Kidney (tissue), 13 donors: ENCODE measurements at regions not wholly inside any gene's neighbourhood (a gene's known extent, or its start where the extent isn't known, plus 50 kb on each side); places are given as distances from the start of the nearest gene placed in this dataset.

Experiments
- DNase-seq, 5 donors: peaks; one replicate each; pipeline ENCODE4 v3.0.0-alpha.2; 2013 to 2020
- FAIRE-seq: peaks from 2 replicates; lab custom pipeline; 2012; peaks lifted over from hg19 to GRCh38; lab: Jason Lieb, UNC
- H3K27ac ChIP-seq, 2 donors: one replicate each; pipeline ENCODE4 v1.7.0; 2013; ENCODE audit warnings: low read depth in 2 of 2, low read length in 2 of 2, inconsistent platforms in 1 of 2
- H3K27me3 ChIP-seq: one replicate; pipeline ENCODE4 v1.7.1; 2013; ENCODE audit warnings: low read length, inconsistent platforms; ENCODE audit not compliant: control insufficient read depth, insufficient read depth
- H3K36me3 ChIP-seq, 3 donors: one replicate each; pipeline versions ENCODE4 v1.7.0 to v1.7.1; 2013; ENCODE audit warnings: low read length in 3 of 3, control low read depth in 1 of 3, inconsistent platforms in 1 of 3; ENCODE audit not compliant: insufficient read depth in 3 of 3, control insufficient read depth in 2 of 3
- H3K4me1 ChIP-seq, 3 donors: one replicate each; pipeline versions ENCODE4 v1.7.0 to v1.7.1; 2013; ENCODE audit warnings: low read length in 3 of 3, inconsistent platforms in 1 of 3, low read depth in 1 of 3; ENCODE audit not compliant: control insufficient read depth in 2 of 3, insufficient read depth in 2 of 3
- H3K4me3 ChIP-seq, 3 donors: one replicate each; pipeline versions ENCODE4 v1.7.0 to v1.8.1; 2013; ENCODE audit warnings: low read length in 3 of 3, control low read depth in 1 of 3, inconsistent platforms in 1 of 3
- H3K9ac ChIP-seq, 3 donors: one replicate each; pipeline versions ENCODE4 v1.7.0 to v1.7.1; 2013; ENCODE audit warnings: low read length in 3 of 3, control low read depth in 1 of 3, inconsistent platforms in 1 of 3
- H3K9me3 ChIP-seq, 3 donors: one replicate each; pipeline versions ENCODE4 v1.7.0 to v1.7.1; 2013; ENCODE audit warnings: low read length in 3 of 3, control low read depth in 1 of 3, inconsistent platforms in 1 of 3; ENCODE audit not compliant: control insufficient read depth in 2 of 3, insufficient read depth in 1 of 3
- intact Hi-C: fragments of 100-400 bp; cut with DNase I; formaldehyde crosslinking; loops from one replicate; pipeline ENCODE4 v1.11.1; 2022
- TF ChIP-seq, protein P1 (sequence below): IDR thresholded peaks from 3 replicates; pipeline ENCODE4 v1.5.1; 2012; ENCODE audit warnings: mild to moderate bottlenecking, moderate library complexity, borderline replicate concordance; ENCODE audit not compliant: insufficient read depth; ENCODE audit errors: extremely low read depth
- donor health status: control.
- donor health status: control.
- donor health status: control.
- donor health status: control.
- donor health status: control.
- donor health status: DM: yes; HTN: yes; CAD: no.
- donor health status: Normal renal cell carcinoma (clear cell type).

DNA sequence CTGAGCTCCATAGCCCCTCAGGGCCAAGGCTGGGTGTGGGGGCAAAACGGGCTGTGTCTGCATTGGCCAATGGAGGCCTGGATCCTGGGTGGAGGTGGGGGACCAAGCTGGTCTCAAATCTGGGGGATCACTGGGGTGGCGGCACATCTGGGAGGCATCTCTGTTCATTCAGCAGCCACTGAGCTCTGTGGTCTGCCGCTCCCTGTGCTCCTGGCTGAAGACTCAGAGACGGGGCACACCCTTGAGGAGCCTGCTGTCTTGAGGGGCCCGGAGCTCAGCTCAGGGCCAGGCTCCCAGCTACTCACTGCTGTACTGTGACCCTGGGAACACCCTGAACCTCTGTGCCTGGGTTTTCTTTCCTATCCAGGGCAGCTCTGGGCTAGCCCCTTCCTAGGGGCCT, 90.3 kb upstream of the WNT4 start:
- no peak overlapping the region for H3K4me3 ChIP-seq
- TF ChIP-seq, protein P1, sequence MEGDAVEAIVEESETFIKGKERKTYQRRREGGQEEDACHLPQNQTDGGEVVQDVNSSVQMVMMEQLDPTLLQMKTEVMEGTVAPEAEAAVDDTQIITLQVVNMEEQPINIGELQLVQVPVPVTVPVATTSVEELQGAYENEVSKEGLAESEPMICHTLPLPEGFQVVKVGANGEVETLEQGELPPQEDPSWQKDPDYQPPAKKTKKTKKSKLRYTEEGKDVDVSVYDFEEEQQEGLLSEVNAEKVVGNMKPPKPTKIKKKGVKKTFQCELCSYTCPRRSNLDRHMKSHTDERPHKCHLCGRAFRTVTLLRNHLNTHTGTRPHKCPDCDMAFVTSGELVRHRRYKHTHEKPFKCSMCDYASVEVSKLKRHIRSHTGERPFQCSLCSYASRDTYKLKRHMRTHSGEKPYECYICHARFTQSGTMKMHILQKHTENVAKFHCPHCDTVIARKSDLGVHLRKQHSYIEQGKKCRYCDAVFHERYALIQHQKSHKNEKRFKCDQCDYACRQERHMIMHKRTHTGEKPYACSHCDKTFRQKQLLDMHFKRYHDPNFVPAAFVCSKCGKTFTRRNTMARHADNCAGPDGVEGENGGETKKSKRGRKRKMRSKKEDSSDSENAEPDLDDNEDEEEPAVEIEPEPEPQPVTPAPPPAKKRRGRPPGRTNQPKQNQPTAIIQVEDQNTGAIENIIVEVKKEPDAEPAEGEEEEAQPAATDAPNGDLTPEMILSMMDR: no peak
- no peaks in the 10 kb centered on the region for H3K9me3 ChIP-seq
- intact Hi-C loops: no loop called here
- H3K36me3 ChIP-seq: no peaks in the 10 kb centered on the region
- H3K27me3 ChIP-seq: no peaks in the 10 kb centered on the region
- H3K27ac ChIP-seq: no peak overlapping the region
- no peaks in the 10 kb centered on the region for H3K4me1 ChIP-seq
- DNase-seq (no peak), FAIRE-seq (no peak)
- H3K9ac ChIP-seq: no peak overlapping the region

DNA sequence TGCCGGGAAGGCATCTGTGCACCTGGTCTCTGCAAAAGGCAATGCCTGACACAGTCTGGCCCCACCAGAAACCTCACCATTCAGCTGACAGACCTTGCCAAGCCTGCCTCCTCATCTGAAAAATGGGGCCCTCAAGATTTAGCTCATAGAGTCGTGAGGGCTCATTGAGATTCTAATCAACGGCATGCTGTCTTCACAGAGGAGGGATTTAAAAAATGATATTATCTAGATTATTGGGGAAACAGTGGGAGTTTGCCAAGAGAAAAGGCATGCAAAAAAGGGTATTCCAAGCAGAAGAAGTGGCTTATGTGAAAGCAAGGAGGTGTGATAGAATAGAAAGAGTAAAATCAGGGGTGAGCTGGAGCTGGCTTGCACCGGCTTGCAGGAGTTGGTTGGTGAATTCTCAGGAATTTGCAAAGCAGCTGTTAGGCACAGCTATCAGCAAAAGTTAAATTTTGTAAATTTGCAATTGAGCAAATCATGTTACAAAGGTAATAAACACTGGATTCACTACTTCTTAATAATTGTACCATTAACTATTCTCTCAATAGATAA, 91.7 kb upstream of the WNT4 start:
- DNase-seq (peak in 1 of 5 donors; percentile 57), FAIRE-seq (no peak)
- H3K27ac ChIP-seq: no peak overlapping the region
- intact Hi-C loops: no loop called here
- H3K4me1 ChIP-seq: no peaks in the 10 kb centered on the region
- no peaks in the 10 kb centered on the region for H3K36me3 ChIP-seq
- no peaks in the 10 kb centered on the region for H3K9me3 ChIP-seq
- TF ChIP-seq, protein P1: no peak
- H3K9ac ChIP-seq: no peak overlapping the region
- H3K27me3 ChIP-seq: no peaks in the 10 kb centered on the region
- H3K4me3 ChIP-seq: no peak overlapping the region

DNA sequence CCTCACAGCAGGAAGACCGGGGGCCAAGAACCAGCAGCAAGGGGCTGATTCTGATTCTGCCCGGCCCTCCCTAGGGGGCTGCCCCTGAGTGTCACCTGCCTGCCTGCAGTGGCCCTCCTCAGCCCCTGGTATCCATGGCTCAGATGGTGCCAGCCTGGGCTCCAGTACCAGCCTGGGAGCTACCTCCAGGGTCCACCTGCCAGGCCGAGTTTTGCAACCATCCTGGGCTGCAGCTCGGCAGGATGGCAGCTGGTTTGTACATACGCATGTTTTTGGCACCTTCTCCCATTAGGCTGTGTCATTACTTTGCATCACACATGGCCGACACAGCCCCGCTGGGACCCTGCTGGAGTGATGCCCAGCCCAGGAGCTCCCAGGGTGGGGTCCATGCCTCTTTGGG, 93.3 kb upstream of the WNT4 start:
- H3K4me1 ChIP-seq: no peaks in the 10 kb centered on the region
- no peak overlapping the region for H3K27ac ChIP-seq
- H3K4me3 ChIP-seq: no peak overlapping the region
- no peaks in the 10 kb centered on the region for H3K27me3 ChIP-seq
- intact Hi-C loops: no loop called here
- no peak overlapping the region for H3K9ac ChIP-seq
- H3K36me3 ChIP-seq: no peaks in the 10 kb centered on the region
- H3K9me3 ChIP-seq: no peaks in the 10 kb centered on the region
- DNase-seq (no peak), FAIRE-seq (no peak)
- TF ChIP-seq, protein P1: no peak

DNA sequence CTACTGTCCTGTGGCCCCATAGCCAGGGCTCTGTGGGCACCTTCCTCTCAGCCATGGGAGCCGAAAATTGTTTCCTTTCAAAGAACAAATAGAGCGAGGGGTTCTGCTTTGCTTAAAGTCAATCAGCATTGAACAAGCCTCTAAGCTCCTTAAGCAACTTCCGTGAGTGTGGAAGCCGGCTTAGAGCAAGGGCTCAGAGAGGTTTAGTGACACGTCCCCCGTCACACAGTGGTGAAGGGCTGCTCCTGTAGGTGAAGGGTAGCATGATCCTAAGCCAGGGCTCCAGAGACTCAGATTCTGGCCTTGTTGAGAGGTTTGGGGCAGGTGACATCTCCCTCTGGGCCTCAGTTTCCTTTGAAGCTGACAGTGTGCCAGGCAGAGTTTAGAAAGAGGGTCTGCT, 94.0 kb upstream of the WNT4 start:
- no peak for DNase-seq
- no peak overlapping the region for H3K27ac ChIP-seq
- no peak for FAIRE-seq
- intact Hi-C loops: no loop called here
- TF ChIP-seq, protein P1: no peak
- H3K9ac ChIP-seq: no peak overlapping the region
- H3K4me1 ChIP-seq: no peaks in the 10 kb centered on the region
- H3K4me3 ChIP-seq: no peak overlapping the region
- no peaks in the 10 kb centered on the region for H3K36me3 ChIP-seq
- no peaks in the 10 kb centered on the region for H3K27me3 ChIP-seq
- no peaks in the 10 kb centered on the region for H3K9me3 ChIP-seq
